PC-3 (cell line): ENCODE measurements at regions not wholly inside any gene's neighbourhood (a gene's known extent, or its start where the extent isn't known, plus 50 kb on each side); places are given as distances from the start of the nearest gene placed in this dataset.

Experiments used
- CTCF ChIP-seq: fragments of 300-600 bp; sonication (generic); conservative IDR thresholded peaks from 2 replicates; pipeline ENCODE4 v1.5.1; 2017; ENCODE audit warnings: antibody characterized with exemption, low read depth, mild to moderate bottlenecking, low read length
- EZH2 ChIP-seq: fragments of 300-600 bp; sonication (generic); IDR thresholded peaks from one replicate; pipeline ENCODE4 v1.6.1; 2017; ENCODE audit warnings: antibody characterized with exemption, mild to moderate bottlenecking, low read length; ENCODE audit not compliant: unreplicated experiment
- EZH2phosphoT487 ChIP-seq: fragments of 300-600 bp; sonication (generic); IDR thresholded peaks from 2 replicates; pipeline ENCODE4 v1.6.1; 2018; ENCODE audit warnings: mild to moderate bottlenecking, antibody characterized with exemption, low read length, borderline replicate concordance

GRCh38 chr3:75320369-75320768, 343.8 kb upstream of the FRG2C start:
- TF ChIP-seq CTCF (no peak), EZH2phosphoT487 (no peak), EZH2 (no peak)
